SK-N-SH treated with all-trans-retinoic acid at 6 μM for 48 hours (cell line): ENCODE measurements at regions not wholly inside any gene's neighbourhood (a gene's known extent, or its start where the extent isn't known, plus 50 kb on each side); places are given as distances from the start of the nearest gene placed in this dataset.

ENCODE experiments used
- ATAC-seq: fragments of 200-7000 bp; cut with Tn5 transposase; 3 replicates; pipeline ENCODE4 v1.9.1; 2020; ENCODE audit warnings: mild to moderate bottlenecking, moderate library complexity
- ARNTL ChIP-seq: fragments of 450-650 bp; formaldehyde crosslinking; IDR thresholded peaks from 2 replicates; pipeline ENCODE4 v1.5.0; 2020; ENCODE audit warnings: low read depth, mild to moderate bottlenecking, moderate library complexity, borderline replicate concordance
- BACH2 ChIP-seq: fragments of 250-450 bp; sonication (Bioruptor Pico); IDR thresholded peaks from 2 replicates; pipeline ENCODE4 v1.9.0; 2021; ENCODE audit warnings: mild to moderate bottlenecking, borderline replicate concordance
- ESRRG ChIP-seq: fragments of 250-450 bp; sonication (Bioruptor Pico); IDR thresholded peaks from 2 replicates; pipeline ENCODE4 v1.6.1; 2021; ENCODE audit warnings: mild to moderate bottlenecking
- GLIS3 ChIP-seq: fragments of 250-450 bp; sonication (Bioruptor Pico); IDR thresholded peaks from 2 replicates; pipeline ENCODE4 v1.5.0; 2020; ENCODE audit warnings: mild to moderate bottlenecking, moderate library complexity
- ISL1 ChIP-seq: fragments of 250-450 bp; sonication (Bioruptor Pico); IDR thresholded peaks from 2 replicates; pipeline ENCODE4 v2.1.2; 2022; ENCODE audit warnings: mild to moderate bottlenecking, moderate library complexity
- OSR1 ChIP-seq: fragments of 250-450 bp; sonication (Bioruptor Pico); IDR thresholded peaks from 2 replicates; pipeline ENCODE4 v1.8.0; 2022; ENCODE audit warnings: moderate library complexity, mild to moderate bottlenecking, inconsistent platforms
- PATZ1 ChIP-seq: fragments of 250-450 bp; sonication (Bioruptor Pico); IDR thresholded peaks from 2 replicates; pipeline ENCODE4 v1.8.0; 2020; ENCODE audit warnings: mild to moderate bottlenecking, moderate library complexity, borderline replicate concordance
- PPARA ChIP-seq: fragments of 250-450 bp; sonication (Bioruptor Pico); IDR thresholded peaks from 2 replicates; pipeline ENCODE4 v1.5.0; 2020; ENCODE audit warnings: mild to moderate bottlenecking, borderline replicate concordance
- SNAI2 ChIP-seq: fragments of 250-450 bp; sonication (Bioruptor Pico); IDR thresholded peaks from 2 replicates; pipeline ENCODE4 v1.5.0; 2020; ENCODE audit warnings: mild to moderate bottlenecking, moderate library complexity
- TOX ChIP-seq: fragments of 250-450 bp; sonication (Bioruptor Pico); IDR thresholded peaks from 2 replicates; pipeline ENCODE4 v1.8.0; 2021; ENCODE audit warnings: mild to moderate bottlenecking, moderate library complexity, borderline replicate concordance
- TSHZ2 ChIP-seq: fragments of 250-450 bp; sonication (Bioruptor Pico); IDR thresholded peaks from 2 replicates; pipeline ENCODE4 v1.5.0; 2020; ENCODE audit warnings: mild to moderate bottlenecking, moderate library complexity
- ZC3H10 ChIP-seq: fragments of 250-450 bp; sonication (Bioruptor Pico); IDR thresholded peaks from 2 replicates; pipeline ENCODE4 v1.5.1; 2021; ENCODE audit warnings: mild to moderate bottlenecking, moderate library complexity
- ZFP3 ChIP-seq: fragments of 250-450 bp; sonication (Bioruptor Pico); IDR thresholded peaks from 2 replicates; pipeline ENCODE4 v1.5.0; 2020; ENCODE audit warnings: mild to moderate bottlenecking, moderate library complexity
- ZFP30 ChIP-seq: fragments of 450-650 bp; formaldehyde crosslinking; IDR thresholded peaks from 2 replicates; pipeline ENCODE4 v1.5.0; 2022; ENCODE audit warnings: mild to moderate bottlenecking, moderate library complexity
- ZNF565 ChIP-seq: fragments of 450-650 bp; formaldehyde crosslinking; conservative IDR thresholded peaks from 2 replicates; pipeline ENCODE4 v1.5.0; 2020; ENCODE audit warnings: low read depth, mild to moderate bottlenecking, moderate library complexity
- ZNF70 ChIP-seq: fragments of 450-650 bp; formaldehyde crosslinking; IDR thresholded peaks from 2 replicates; pipeline ENCODE4 v1.5.0; 2020; ENCODE audit warnings: mild to moderate bottlenecking, moderate library complexity
- TF ChIP-seq, protein P1 (sequence below): fragments of 250-450 bp; sonication (Bioruptor Pico); IDR thresholded peaks from 2 replicates; pipeline ENCODE4 v1.5.1; 2020; ENCODE audit warnings: low read depth, mild to moderate bottlenecking, moderate library complexity
- TF ChIP-seq, protein P2 (sequence below): fragments of 250-450 bp; sonication (Bioruptor Pico); IDR thresholded peaks from 2 replicates; pipeline ENCODE4 v1.8.0; 2021; ENCODE audit warnings: low read depth, mild to moderate bottlenecking, moderate library complexity, borderline replicate concordance

DNA sequence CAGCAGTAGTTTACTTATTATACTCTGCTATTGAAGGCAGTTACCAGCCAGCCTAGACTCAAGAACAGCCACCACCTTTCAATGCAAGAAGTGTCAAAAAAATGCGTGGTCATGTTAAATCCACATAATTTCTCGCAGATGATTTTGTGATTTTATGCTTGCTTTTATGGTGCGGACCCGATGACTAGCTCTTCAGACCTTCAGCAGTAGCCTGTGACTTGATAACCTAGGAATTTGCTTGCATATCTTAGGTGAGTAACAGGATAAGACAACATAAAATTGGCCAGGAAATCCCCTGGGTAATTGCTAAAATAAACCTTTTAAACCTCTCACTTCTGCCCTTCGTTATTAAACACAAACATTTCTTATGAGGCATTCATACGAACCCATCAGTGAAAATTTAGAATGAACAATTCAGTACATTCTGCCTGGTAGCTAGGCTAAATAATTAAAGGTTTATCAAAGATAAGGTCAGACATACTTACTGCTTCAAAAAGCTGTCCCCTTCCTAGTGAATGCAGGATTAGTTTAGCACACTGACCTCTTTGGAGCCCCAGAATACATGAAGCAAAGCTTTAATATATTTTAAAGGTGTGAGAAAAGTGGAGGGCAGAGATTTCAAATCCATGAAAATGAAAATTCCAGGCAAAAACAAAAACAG lies 798.8 kb downstream of the OTOL1 start:
- peak; percentile 100 for ATAC-seq

GRCh38 chr3:162302983-162303624 lies 806.5 kb downstream of the OTOL1 start:
- ATAC-seq, result no peak

More for the DNA sequence above, 798.8 kb downstream of the OTOL1 start:
- TF ChIP-seq SNAI2 (CRISPR knock-in tag) (no peak), ZFP3 (CRISPR knock-in tag) (no peak), ISL1 (CRISPR knock-in tag) (peak; percentile 81)
- TF ChIP-seq, protein P1, sequence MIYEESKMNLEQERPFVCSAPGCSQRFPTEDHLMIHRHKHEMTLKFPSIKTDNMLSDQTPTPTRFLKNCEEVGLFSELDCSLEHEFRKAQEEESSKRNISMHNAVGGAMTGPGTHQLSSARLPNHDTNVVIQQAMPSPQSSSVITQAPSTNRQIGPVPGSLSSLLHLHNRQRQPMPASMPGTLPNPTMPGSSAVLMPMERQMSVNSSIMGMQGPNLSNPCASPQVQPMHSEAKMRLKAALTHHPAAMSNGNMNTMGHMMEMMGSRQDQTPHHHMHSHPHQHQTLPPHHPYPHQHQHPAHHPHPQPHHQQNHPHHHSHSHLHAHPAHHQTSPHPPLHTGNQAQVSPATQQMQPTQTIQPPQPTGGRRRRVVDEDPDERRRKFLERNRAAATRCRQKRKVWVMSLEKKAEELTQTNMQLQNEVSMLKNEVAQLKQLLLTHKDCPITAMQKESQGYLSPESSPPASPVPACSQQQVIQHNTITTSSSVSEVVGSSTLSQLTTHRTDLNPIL (CRISPR knock-in tag), result no peak

GRCh38 chr3:162317046-162317445 lies 820.4 kb downstream of the OTOL1 start:
- no peak for TF ChIP-seq TOX (CRISPR knock-in tag)
- TF ChIP-seq, protein P1 (CRISPR knock-in tag), result no peak
- TF ChIP-seq TSHZ2, result no peak
- no peak for TF ChIP-seq BACH2 (CRISPR knock-in tag)
- TF ChIP-seq ZNF70 (CRISPR knock-in tag), result no peak
- TF ChIP-seq ZC3H10 (CRISPR knock-in tag), result no peak
- no peak for TF ChIP-seq ZFP3 (CRISPR knock-in tag)
- TF ChIP-seq SNAI2 (CRISPR knock-in tag), result no peak
- no peak for TF ChIP-seq ISL1 (CRISPR knock-in tag)
- TF ChIP-seq OSR1 (CRISPR knock-in tag), result no peak
- no peak for TF ChIP-seq ZFP30 (CRISPR knock-in tag)
- no peak for TF ChIP-seq ZNF565 (CRISPR knock-in tag)
- no peak for TF ChIP-seq ARNTL (CRISPR knock-in tag)
- no peak for ATAC-seq

More at GRCh38 chr3:162302983-162303624, 806.5 kb downstream of the OTOL1 start:
- TF ChIP-seq TSHZ2, result no peak
- no peak for TF ChIP-seq ARNTL (CRISPR knock-in tag)
- no peak for TF ChIP-seq PPARA (CRISPR knock-in tag)
- TF ChIP-seq ZFP3 (CRISPR knock-in tag), result no peak
- TF ChIP-seq ESRRG, result no peak
- TF ChIP-seq, protein P2, sequence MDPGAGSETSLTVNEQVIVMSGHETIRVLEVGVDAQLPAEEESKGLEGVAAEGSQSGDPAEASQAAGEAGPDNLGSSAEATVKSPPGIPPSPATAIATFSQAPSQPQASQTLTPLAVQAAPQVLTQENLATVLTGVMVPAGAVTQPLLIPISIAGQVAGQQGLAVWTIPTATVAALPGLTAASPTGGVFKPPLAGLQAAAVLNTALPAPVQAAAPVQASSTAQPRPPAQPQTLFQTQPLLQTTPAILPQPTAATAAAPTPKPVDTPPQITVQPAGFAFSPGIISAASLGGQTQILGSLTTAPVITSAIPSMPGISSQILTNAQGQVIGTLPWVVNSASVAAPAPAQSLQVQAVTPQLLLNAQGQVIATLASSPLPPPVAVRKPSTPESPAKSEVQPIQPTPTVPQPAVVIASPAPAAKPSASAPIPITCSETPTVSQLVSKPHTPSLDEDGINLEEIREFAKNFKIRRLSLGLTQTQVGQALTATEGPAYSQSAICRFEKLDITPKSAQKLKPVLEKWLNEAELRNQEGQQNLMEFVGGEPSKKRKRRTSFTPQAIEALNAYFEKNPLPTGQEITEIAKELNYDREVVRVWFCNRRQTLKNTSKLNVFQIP (CRISPR knock-in tag), result no peak
- no peak for TF ChIP-seq ZNF565 (CRISPR knock-in tag)
- TF ChIP-seq GLIS3 (CRISPR knock-in tag), result no peak
- TF ChIP-seq PATZ1 (CRISPR knock-in tag), result no peak
